ENCODE measurements at regions not wholly inside any gene's neighbourhood (a gene's known extent, or its start where the extent isn't known, plus 50 kb on each side); places are given as distances from the start of the nearest gene placed in this dataset.

DNA sequence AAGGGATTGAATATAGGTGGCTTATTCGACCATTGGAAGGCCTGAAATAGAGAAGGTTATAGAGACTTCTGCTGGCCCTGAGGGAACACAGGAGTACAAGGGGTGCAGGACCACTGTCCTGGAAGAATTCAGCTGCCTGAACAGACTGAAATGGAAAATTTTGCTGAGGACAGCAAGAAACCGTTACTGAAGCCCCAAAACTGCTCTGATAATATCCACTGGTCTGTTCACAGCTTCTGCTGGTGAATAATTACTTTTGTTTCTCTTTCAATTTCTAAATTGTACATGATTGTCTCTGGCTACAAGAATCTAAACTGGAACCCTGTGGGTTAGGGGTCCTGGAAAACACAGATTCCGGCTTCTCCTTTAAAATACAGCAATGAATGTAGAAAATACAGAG, 218.5 kb upstream of the CDH12 start:
- H3K9ac ChIP-seq (ENCODE audit: low read depth, low read length): no peak overlapping the region

GRCh38 chr5:23064710-23065109, 211.6 kb upstream of the CDH12 start:
- no peak overlapping the region for H3K4me3 ChIP-seq (ENCODE audit: low read length)
- no peaks in the 10 kb centered on the region for H3K9me3 ChIP-seq (ENCODE audit: insufficient read depth, low read depth, low read length)
- no peak overlapping the region for H3K27ac ChIP-seq (ENCODE audit: low read length)
- H3K9ac ChIP-seq (ENCODE audit: low read depth, low read length): no peak overlapping the region
- no peaks in the 10 kb centered on the region for H3K36me3 ChIP-seq (ENCODE audit: insufficient read depth, low read depth, low read length)
- no peaks in the 10 kb centered on the region for H3K4me1 ChIP-seq (ENCODE audit: insufficient read depth, low read length)
- H3K27me3 ChIP-seq (ENCODE audit: insufficient read depth, low read length): no peaks in the 10 kb centered on the region

More for the DNA sequence above, 218.5 kb upstream of the CDH12 start:
- Histone ChIP-seq H3K4me3 (ENCODE audit: low read length) (no peak overlapping the region), H3K27me3 (ENCODE audit: insufficient read depth, low read length) (no peaks in the 10 kb centered on the region), H3K9me3 (ENCODE audit: insufficient read depth, low read depth, low read length) (no peaks in the 10 kb centered on the region), H3K27ac (ENCODE audit: low read length) (no peak overlapping the region), H3K4me1 (ENCODE audit: insufficient read depth, low read length) (no peaks in the 10 kb centered on the region), H3K36me3 (ENCODE audit: insufficient read depth, low read depth, low read length) (no peaks in the 10 kb centered on the region)

GRCh38 chr5:23053846-23054245, 200.7 kb upstream of the CDH12 start:
- no peaks in the 10 kb centered on the region for H3K9me3 ChIP-seq (ENCODE audit: insufficient read depth, low read depth, low read length)
- no peak overlapping the region for H3K27ac ChIP-seq (ENCODE audit: low read length)
- H3K27me3 ChIP-seq (ENCODE audit: insufficient read depth, low read length): no peaks in the 10 kb centered on the region
- no peak overlapping the region for H3K9ac ChIP-seq (ENCODE audit: low read depth, low read length)
- no peaks in the 10 kb centered on the region for H3K36me3 ChIP-seq (ENCODE audit: insufficient read depth, low read depth, low read length)
- no peak overlapping the region for H3K4me3 ChIP-seq (ENCODE audit: low read length)
- no peaks in the 10 kb centered on the region for H3K4me1 ChIP-seq (ENCODE audit: insufficient read depth, low read length)

GRCh38 chr5:23042226-23042625, 189.1 kb upstream of the CDH12 start:
- H3K4me3 ChIP-seq (ENCODE audit: low read length): no peak overlapping the region
- H3K27ac ChIP-seq (ENCODE audit: low read length): no peak overlapping the region
- no peaks in the 10 kb centered on the region for H3K36me3 ChIP-seq (ENCODE audit: insufficient read depth, low read depth, low read length)
- no peak overlapping the region for H3K9ac ChIP-seq (ENCODE audit: low read depth, low read length)
- no peaks in the 10 kb centered on the region for H3K4me1 ChIP-seq (ENCODE audit: insufficient read depth, low read length)
- H3K9me3 ChIP-seq (ENCODE audit: insufficient read depth, low read depth, low read length): no peaks in the 10 kb centered on the region
- no peaks in the 10 kb centered on the region for H3K27me3 ChIP-seq (ENCODE audit: insufficient read depth, low read length)

DNA sequence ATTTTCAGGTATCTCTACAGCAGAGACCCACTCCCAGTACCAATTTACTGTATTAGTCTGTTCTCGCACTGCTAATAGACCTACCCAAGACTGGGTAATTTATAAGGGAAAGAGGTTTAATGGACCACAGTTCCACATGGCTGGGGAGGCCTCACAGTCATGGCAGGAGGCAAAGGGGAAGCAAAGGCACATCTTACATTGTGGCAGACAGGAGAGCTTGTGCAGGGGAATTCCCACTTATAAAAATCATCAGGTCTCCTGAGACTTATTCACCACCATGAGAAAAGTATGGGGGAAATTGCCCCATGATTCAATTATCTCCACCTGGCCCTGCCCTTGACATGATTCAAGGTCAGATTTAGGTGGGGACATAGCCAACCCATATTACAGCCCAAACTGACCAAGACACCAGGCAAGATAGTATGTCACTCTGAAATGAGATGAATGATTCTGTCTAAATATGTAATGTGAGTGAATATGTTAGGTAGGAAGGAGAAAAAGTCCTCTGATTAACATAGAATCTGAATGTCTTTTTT, 182.5 kb upstream of the CDH12 start:
- H3K4me1 ChIP-seq (ENCODE audit: insufficient read depth, low read length): no peaks in the 10 kb centered on the region
- no peak overlapping the region for H3K4me3 ChIP-seq (ENCODE audit: low read length)
- H3K36me3 ChIP-seq (ENCODE audit: insufficient read depth, low read depth, low read length): no peaks in the 10 kb centered on the region
- no peak overlapping the region for H3K27ac ChIP-seq (ENCODE audit: low read length)
- no peaks in the 10 kb centered on the region for H3K9me3 ChIP-seq (ENCODE audit: insufficient read depth, low read depth, low read length)
- H3K9ac ChIP-seq (ENCODE audit: low read depth, low read length): no peak overlapping the region
- H3K27me3 ChIP-seq (ENCODE audit: insufficient read depth, low read length): no peaks in the 10 kb centered on the region

GRCh38 chr5:23033864-23034263, 180.7 kb upstream of the CDH12 start:
- Histone ChIP-seq H3K27me3 (ENCODE audit: insufficient read depth, low read length) (no peaks in the 10 kb centered on the region), H3K27ac (ENCODE audit: low read length) (no peak overlapping the region), H3K9ac (ENCODE audit: low read depth, low read length) (no peak overlapping the region), H3K4me1 (ENCODE audit: insufficient read depth, low read length) (no peaks in the 10 kb centered on the region), H3K9me3 (ENCODE audit: insufficient read depth, low read depth, low read length) (no peaks in the 10 kb centered on the region), H3K4me3 (ENCODE audit: low read length) (no peak overlapping the region), H3K36me3 (ENCODE audit: insufficient read depth, low read depth, low read length) (no peaks in the 10 kb centered on the region)

DNA sequence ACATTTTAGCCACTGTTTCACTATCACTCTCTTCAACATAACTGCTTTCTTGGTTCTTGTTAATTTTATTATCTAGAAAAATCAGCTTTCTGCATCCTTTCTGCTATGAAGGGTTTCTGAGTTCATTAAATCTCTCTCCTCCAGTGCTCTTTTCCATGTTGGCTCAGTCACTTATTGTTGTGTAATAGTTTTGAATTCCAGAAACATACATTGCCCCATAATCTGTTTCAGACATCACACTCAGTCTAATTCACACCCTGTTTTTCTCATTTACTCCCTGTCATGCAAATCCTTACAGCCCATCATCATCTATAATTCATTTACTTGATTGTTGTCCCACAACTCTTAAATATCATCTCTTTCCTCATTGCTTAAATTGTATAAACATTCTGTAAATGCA, 176.1 kb upstream of the CDH12 start:
- no peak overlapping the region for H3K9ac ChIP-seq (ENCODE audit: low read depth, low read length)
- no peaks in the 10 kb centered on the region for H3K9me3 ChIP-seq (ENCODE audit: insufficient read depth, low read depth, low read length)
- no peak overlapping the region for H3K27ac ChIP-seq (ENCODE audit: low read length)
- no peaks in the 10 kb centered on the region for H3K4me1 ChIP-seq (ENCODE audit: insufficient read depth, low read length)
- H3K4me3 ChIP-seq (ENCODE audit: low read length): no peak overlapping the region
- H3K36me3 ChIP-seq (ENCODE audit: insufficient read depth, low read depth, low read length): no peaks in the 10 kb centered on the region
- no peaks in the 10 kb centered on the region for H3K27me3 ChIP-seq (ENCODE audit: insufficient read depth, low read length)

DNA sequence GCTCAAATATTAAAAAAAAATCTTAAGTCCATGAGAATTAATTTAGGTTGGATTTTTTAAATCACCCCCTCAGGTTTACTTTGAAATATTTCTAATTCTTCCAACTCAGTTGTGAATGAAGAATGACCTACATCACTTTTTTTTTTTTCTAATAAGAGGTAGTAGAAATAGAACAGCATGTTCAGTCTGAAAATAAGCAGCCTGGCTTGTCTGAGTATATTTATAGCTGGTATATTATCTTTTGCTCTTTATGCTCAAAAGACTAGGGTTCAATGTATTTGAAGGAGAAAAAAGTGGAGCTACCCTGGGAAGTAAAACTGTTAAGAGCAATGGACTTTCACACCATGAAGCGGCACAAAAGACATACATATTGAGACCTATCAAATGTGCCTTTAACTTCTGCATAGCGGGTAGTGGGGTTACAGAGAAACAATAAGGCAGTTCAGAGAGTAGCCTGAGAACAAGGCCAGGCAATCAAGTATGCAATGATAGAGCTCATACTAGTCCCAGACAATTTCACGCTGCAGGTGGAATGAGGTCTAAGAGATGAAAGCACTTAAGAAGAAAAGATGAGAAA, 175.4 kb upstream of the CDH12 start:
- Histone ChIP-seq H3K36me3 (ENCODE audit: insufficient read depth, low read depth, low read length) (no peaks in the 10 kb centered on the region), H3K27me3 (ENCODE audit: insufficient read depth, low read length) (no peaks in the 10 kb centered on the region), H3K27ac (ENCODE audit: low read length) (no peak overlapping the region), H3K4me3 (ENCODE audit: low read length) (no peak overlapping the region), H3K9ac (ENCODE audit: low read depth, low read length) (no peak overlapping the region), H3K4me1 (ENCODE audit: insufficient read depth, low read length) (no peaks in the 10 kb centered on the region), H3K9me3 (ENCODE audit: insufficient read depth, low read depth, low read length) (no peaks in the 10 kb centered on the region)

- no peaks in the 10 kb centered on the region for H3K27me3 ChIP-seq (ENCODE audit: insufficient read depth, low read length)
- no peak overlapping the region for H3K27ac ChIP-seq (ENCODE audit: low read length)
- no peak overlapping the region for H3K4me3 ChIP-seq (ENCODE audit: low read length)
- no peaks in the 10 kb centered on the region for H3K9me3 ChIP-seq (ENCODE audit: insufficient read depth, low read depth, low read length)
- no peak overlapping the region for H3K9ac ChIP-seq (ENCODE audit: low read depth, low read length)
- H3K36me3 ChIP-seq (ENCODE audit: insufficient read depth, low read depth, low read length): no peaks in the 10 kb centered on the region
- H3K4me1 ChIP-seq (ENCODE audit: insufficient read depth, low read length): no peaks in the 10 kb centered on the region
These were observed 174.7 kb upstream of the CDH12 start for GRCh38 chr5:23027830-23028229.

GRCh38 chr5:23027331-23027730, 174.2 kb upstream of the CDH12 start:
- Histone ChIP-seq H3K27ac (ENCODE audit: low read length) (no peak overlapping the region), H3K9me3 (ENCODE audit: insufficient read depth, low read depth, low read length) (no peaks in the 10 kb centered on the region), H3K9ac (ENCODE audit: low read depth, low read length) (no peak overlapping the region), H3K4me3 (ENCODE audit: low read length) (no peak overlapping the region), H3K4me1 (ENCODE audit: insufficient read depth, low read length) (no peaks in the 10 kb centered on the region), H3K36me3 (ENCODE audit: insufficient read depth, low read depth, low read length) (no peaks in the 10 kb centered on the region), H3K27me3 (ENCODE audit: insufficient read depth, low read length) (no peaks in the 10 kb centered on the region)

- Histone ChIP-seq H3K36me3 (ENCODE audit: insufficient read depth, low read depth, low read length) (no peaks in the 10 kb centered on the region), H3K4me1 (ENCODE audit: insufficient read depth, low read length) (no peaks in the 10 kb centered on the region), H3K4me3 (ENCODE audit: low read length) (no peak overlapping the region), H3K9me3 (ENCODE audit: insufficient read depth, low read depth, low read length) (no peaks in the 10 kb centered on the region), H3K27me3 (ENCODE audit: insufficient read depth, low read length) (no peaks in the 10 kb centered on the region), H3K27ac (ENCODE audit: low read length) (no peak overlapping the region), H3K9ac (ENCODE audit: low read depth, low read length) (no peak overlapping the region)
These were observed 173.4 kb upstream of the CDH12 start for GRCh38 chr5:23026252-23027170.

DNA sequence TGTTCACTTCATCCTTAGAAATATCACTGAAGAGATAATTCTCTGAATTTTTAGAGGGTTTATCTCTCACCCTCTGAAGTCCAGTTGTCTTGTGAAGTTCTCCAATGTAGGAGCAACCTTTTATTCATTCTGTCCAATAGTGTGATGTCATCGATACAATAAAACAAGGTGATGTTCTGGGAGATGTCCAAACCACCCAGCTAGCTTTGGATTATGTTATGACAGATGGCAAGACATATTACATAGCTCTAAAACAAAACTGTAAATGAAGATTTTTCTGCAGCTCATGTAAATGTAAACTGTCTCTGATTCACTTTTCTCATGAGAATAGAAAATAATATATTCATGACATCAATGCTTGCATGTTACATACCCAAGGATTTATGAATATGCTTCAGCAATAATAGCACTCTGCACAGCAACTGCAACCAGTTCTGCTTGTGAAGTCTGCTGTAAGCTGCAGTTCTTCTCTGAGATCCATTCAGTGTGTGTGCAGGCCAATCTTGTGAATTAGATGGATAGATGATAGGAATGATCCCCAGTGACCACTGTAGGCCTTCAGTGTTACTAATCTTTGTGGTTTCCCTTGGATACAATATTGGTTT, 172.6 kb upstream of the CDH12 start:
- no peaks in the 10 kb centered on the region for H3K27me3 ChIP-seq (ENCODE audit: insufficient read depth, low read length)
- no peak overlapping the region for H3K27ac ChIP-seq (ENCODE audit: low read length)
- no peak overlapping the region for H3K4me3 ChIP-seq (ENCODE audit: low read length)
- no peaks in the 10 kb centered on the region for H3K36me3 ChIP-seq (ENCODE audit: insufficient read depth, low read depth, low read length)
- H3K9me3 ChIP-seq (ENCODE audit: insufficient read depth, low read depth, low read length): no peaks in the 10 kb centered on the region
- H3K9ac ChIP-seq (ENCODE audit: low read depth, low read length): no peak overlapping the region
- H3K4me1 ChIP-seq (ENCODE audit: insufficient read depth, low read length): no peaks in the 10 kb centered on the region
